ENCODE measurements at regions not wholly inside any gene's neighbourhood (a gene's known extent, or its start where the extent isn't known, plus 50 kb on each side); places are given as distances from the start of the nearest gene placed in this dataset.

DNA sequence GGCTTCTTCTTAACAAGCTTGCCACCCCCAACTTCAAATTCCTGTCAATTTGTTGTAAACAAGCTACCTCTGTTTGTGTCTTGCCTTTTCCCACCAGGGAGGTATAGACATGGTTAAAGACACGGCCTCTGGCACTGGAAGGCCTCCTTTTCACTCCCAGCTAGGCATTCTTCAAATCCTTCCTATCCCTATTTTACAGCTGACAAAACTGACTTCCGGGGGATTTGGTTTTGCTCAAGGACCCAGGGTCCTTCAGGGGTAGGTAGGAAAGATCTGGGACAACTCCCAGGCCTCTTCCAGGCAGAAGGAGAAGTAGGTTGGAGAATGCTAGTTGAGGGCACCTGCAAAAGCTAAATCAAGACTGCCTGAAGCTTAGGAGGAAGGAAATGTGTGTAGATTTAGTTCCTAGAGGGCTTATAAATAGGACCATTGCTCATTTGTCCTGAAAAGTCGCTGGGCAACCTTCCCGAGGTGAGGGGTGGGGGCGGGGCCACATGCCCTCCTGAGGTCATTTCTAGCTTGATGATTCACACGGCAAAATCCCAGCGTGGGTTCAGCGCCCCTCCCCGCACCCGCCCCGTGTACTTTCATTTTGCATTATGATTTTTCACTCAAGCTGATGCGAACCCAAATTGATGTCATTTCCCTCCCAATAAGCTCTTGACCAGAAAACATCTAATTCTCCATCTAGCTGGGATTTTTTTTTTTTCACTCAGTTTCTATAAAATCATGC is 365.5 kb downstream of the SHQ1 start:
- DNase-seq (ENCODE audit: low read depth in 6 of 9, low spot score in 9 of 9): peak in 5 of 9 donors; percentile 4 to 54 (median 17)
- Histone ChIP-seq H3K9me3 (ENCODE audit: control insufficient read depth in 2 of 2, insufficient read depth in 1 of 2, low read length in 1 of 2) (no peaks in the 10 kb centered on the region), H3K4me3 (ENCODE audit: low read length in 2 of 2) (peak overlapping the region; percentile 8 to 42), H3K27ac (ENCODE audit: low read depth in 1 of 2, low read length in 1 of 2) (peak overlapping the region in 1 of 2 donors; percentile 39), H3K36me3 (ENCODE audit: control insufficient read depth in 2 of 2, insufficient read depth in 2 of 2, low read length in 1 of 2) (no peaks in the 10 kb centered on the region), H3K4me1 (ENCODE audit: control insufficient read depth in 2 of 2, insufficient read depth in 2 of 2, low read length in 2 of 2) (peaks cover 5 to 18% of the 10 kb centered on the region in 2 donors), H3K27me3 (ENCODE audit: control insufficient read depth in 2 of 2, insufficient read depth in 1 of 2, low read length in 1 of 2) (no peaks in the 10 kb centered on the region)
- 12% methylated on average over 12 of the region's 12 CpGs for WGBS

DNA sequence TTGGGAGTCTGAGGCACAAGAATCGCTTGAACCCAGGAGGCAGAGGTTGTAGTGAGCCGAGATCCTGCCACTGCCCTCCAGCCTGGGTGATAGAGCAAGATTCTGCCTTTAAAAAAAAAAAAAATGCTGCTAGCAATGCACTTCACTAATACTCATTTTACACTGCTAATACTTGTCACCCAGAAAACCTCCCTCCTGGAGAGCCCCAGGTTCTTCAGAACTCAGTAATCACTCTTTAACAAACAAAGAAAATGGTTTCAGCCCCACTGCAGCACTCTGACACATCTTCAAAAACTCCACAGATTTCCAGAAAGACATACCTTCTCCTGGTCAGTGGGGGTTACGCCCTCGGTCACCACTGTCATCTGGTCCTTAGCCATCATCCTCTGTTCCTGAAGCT is 366.7 kb downstream of the SHQ1 start:
- Histone ChIP-seq H3K4me1 (ENCODE audit: control insufficient read depth in 2 of 2, insufficient read depth in 2 of 2, low read length in 2 of 2) (peaks cover 5 to 13% of the 10 kb centered on the region in 2 donors), H3K36me3 (ENCODE audit: control insufficient read depth in 2 of 2, insufficient read depth in 2 of 2, low read length in 1 of 2) (no peaks in the 10 kb centered on the region), H3K9me3 (ENCODE audit: control insufficient read depth in 2 of 2, insufficient read depth in 1 of 2, low read length in 1 of 2) (no peaks in the 10 kb centered on the region), H3K27me3 (ENCODE audit: control insufficient read depth in 2 of 2, insufficient read depth in 1 of 2, low read length in 1 of 2) (no peaks in the 10 kb centered on the region), H3K4me3 (ENCODE audit: low read length in 2 of 2) (no peak overlapping the region), H3K27ac (ENCODE audit: low read depth in 1 of 2, low read length in 1 of 2) (no peak overlapping the region)
- no peak for DNase-seq (ENCODE audit: low read depth in 6 of 9, low spot score in 9 of 9)
- 99% methylated on average over 4 of the region's 4 CpGs for WGBS

DNA sequence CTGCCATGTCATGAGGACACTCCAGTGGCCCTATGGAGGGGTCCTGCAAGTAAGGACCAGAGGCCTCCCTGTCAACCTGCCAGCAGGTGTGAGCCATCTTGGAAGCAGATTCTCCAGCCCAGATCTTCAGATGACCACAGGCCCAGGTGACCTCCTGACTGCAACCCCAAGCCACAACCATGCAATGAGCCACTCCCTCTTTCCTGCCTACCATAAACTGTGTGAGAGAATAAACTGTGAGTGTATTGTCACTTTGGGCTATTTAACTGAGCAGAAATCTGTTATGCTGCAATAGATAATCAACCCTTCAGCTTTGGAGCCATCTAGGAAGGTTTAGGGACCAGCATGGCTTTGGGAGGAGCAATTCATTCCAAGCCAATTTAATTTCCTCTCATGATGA is 367.9 kb downstream of the SHQ1 start:
- H3K27ac ChIP-seq (ENCODE audit: low read depth in 1 of 2, low read length in 1 of 2): no peak overlapping the region
- no peaks in the 10 kb centered on the region for H3K36me3 ChIP-seq (ENCODE audit: control insufficient read depth in 2 of 2, insufficient read depth in 2 of 2, low read length in 1 of 2)
- no peaks in the 10 kb centered on the region for H3K27me3 ChIP-seq (ENCODE audit: control insufficient read depth in 2 of 2, insufficient read depth in 1 of 2, low read length in 1 of 2)
- no peak overlapping the region for H3K4me3 ChIP-seq (ENCODE audit: low read length in 2 of 2)
- peaks cover 7 to 16% of the 10 kb centered on the region in 2 donors for H3K4me1 ChIP-seq (ENCODE audit: control insufficient read depth in 2 of 2, insufficient read depth in 2 of 2, low read length in 2 of 2)
- DNase-seq (ENCODE audit: low read depth in 6 of 9, low spot score in 9 of 9): no peak
- no peaks in the 10 kb centered on the region for H3K9me3 ChIP-seq (ENCODE audit: control insufficient read depth in 2 of 2, insufficient read depth in 1 of 2, low read length in 1 of 2)

DNA sequence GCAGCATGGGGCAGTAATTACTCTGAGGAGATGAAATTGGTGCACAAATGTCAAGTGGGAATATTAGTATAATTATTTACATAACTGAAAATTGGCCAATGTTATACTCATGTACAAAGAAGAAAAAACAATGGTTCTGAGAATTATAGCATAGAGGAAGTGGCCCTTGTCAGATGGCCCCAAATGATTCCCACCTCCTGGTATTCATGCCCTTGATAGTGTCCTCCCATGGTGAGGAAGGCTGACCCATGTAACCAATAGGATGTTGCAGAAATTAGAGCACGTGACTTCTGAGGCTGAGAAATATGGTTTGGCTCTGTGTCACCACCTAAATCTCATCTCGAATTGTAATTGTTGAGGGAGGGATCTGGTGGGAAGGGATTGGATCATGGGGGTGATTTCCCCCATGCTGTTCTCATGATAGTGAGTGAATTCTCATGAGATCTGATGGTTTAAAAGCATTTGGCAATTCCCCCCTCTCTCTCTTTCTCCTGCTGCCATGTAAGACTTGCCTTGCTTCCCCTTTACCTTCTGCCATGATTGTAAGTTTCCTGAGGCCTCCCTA is 368.5 kb downstream of the SHQ1 start:
- H3K36me3 ChIP-seq (ENCODE audit: control insufficient read depth in 2 of 2, insufficient read depth in 2 of 2, low read length in 1 of 2): no peaks in the 10 kb centered on the region
- 98% methylated on average over 2 of the region's 2 CpGs for WGBS
- peaks cover 8 to 21% of the 10 kb centered on the region in 2 donors for H3K4me1 ChIP-seq (ENCODE audit: control insufficient read depth in 2 of 2, insufficient read depth in 2 of 2, low read length in 2 of 2)
- H3K4me3 ChIP-seq (ENCODE audit: low read length in 2 of 2): no peak overlapping the region
- H3K27me3 ChIP-seq (ENCODE audit: control insufficient read depth in 2 of 2, insufficient read depth in 1 of 2, low read length in 1 of 2): no peaks in the 10 kb centered on the region
- no peaks in the 10 kb centered on the region for H3K9me3 ChIP-seq (ENCODE audit: control insufficient read depth in 2 of 2, insufficient read depth in 1 of 2, low read length in 1 of 2)
- no peak for DNase-seq (ENCODE audit: low read depth in 6 of 9, low spot score in 9 of 9)
- no peak overlapping the region for H3K27ac ChIP-seq (ENCODE audit: low read depth in 1 of 2, low read length in 1 of 2)

DNA sequence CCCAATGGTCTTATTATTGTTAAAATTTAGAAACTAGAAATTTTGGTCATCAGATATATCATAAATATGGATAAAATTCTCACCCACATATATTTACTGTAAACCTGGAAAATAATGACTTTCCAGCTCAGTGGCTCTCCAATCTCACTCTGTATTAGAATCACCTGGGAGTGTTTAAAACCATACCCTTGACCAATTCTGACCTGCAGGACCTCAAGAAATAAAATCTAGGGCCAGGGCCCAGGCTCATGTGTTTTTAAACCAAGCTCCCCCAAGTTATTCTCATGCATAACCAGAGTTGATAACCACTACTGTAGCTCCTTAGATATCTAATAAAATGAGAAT is 372.1 kb downstream of the SHQ1 start:
- no peak overlapping the region for H3K4me3 ChIP-seq (ENCODE audit: low read length in 2 of 2)
- peaks cover 3 to 14% of the 10 kb centered on the region in 2 donors for H3K4me1 ChIP-seq (ENCODE audit: control insufficient read depth in 2 of 2, insufficient read depth in 2 of 2, low read length in 2 of 2)
- no peaks in the 10 kb centered on the region for H3K36me3 ChIP-seq (ENCODE audit: control insufficient read depth in 2 of 2, insufficient read depth in 2 of 2, low read length in 1 of 2)
- no peak overlapping the region for H3K27ac ChIP-seq (ENCODE audit: low read depth in 1 of 2, low read length in 1 of 2)
- no peaks in the 10 kb centered on the region for H3K27me3 ChIP-seq (ENCODE audit: control insufficient read depth in 2 of 2, insufficient read depth in 1 of 2, low read length in 1 of 2)
- DNase-seq (ENCODE audit: low read depth in 6 of 9, low spot score in 9 of 9): no peak
- peaks cover 0 to 4% of the 10 kb centered on the region in 2 donors for H3K9me3 ChIP-seq (ENCODE audit: control insufficient read depth in 2 of 2, insufficient read depth in 1 of 2, low read length in 1 of 2)

DNA sequence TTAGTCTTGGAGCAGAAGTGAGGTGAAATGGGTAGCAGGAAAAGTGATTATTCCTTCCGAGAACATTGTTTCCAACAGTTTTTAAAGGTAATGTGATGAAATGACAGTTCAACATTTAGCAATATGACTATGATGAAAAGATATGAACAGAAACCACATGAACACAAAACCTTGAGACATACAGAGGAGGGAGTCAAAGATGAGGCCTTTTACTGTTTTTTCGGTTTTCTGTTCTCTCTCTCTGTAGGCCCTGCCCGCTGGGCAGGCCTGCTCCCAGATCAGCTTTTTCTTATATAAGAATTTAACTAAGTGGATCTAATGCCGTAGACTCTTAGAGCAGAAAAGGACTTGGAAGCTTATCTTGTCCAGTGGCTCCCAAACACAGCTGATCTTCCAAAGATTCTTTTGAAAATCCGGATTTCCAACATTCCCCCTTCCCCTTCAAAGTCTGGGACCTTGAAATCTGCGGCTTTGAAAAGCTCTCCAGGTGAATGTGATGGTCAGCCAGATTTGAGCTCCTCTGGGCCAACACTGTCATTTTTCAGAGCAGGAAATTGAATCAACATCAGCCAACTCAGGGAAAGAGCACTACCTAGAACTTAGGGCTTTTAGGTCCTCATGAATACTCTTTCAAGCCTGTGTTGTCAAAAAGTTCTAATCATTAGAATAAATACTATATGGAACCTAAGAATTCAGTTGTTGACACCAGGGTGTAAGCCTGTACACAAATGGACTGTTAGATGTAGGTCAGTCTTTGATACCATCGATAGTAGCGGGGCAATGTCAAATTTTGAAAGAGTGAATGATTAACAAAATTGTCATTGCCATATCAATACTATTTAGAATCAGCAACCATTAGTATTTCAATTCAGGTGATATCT is 372.7 kb downstream of the SHQ1 start:
- WGBS: 81% methylated on average over 8 of the region's 8 CpGs
- Histone ChIP-seq H3K27me3 (ENCODE audit: control insufficient read depth in 2 of 2, insufficient read depth in 1 of 2, low read length in 1 of 2) (no peaks in the 10 kb centered on the region), H3K4me3 (ENCODE audit: low read length in 2 of 2) (no peak overlapping the region), H3K27ac (ENCODE audit: low read depth in 1 of 2, low read length in 1 of 2) (no peak overlapping the region), H3K9me3 (ENCODE audit: control insufficient read depth in 2 of 2, insufficient read depth in 1 of 2, low read length in 1 of 2) (peaks cover 0 to 4% of the 10 kb centered on the region in 2 donors), H3K4me1 (ENCODE audit: control insufficient read depth in 2 of 2, insufficient read depth in 2 of 2, low read length in 2 of 2) (peaks cover 3 to 14% of the 10 kb centered on the region in 2 donors), H3K36me3 (ENCODE audit: control insufficient read depth in 2 of 2, insufficient read depth in 2 of 2, low read length in 1 of 2) (no peaks in the 10 kb centered on the region)
- peak in 1 of 9 donors; percentile 34 for DNase-seq (ENCODE audit: low read depth in 6 of 9, low spot score in 9 of 9)

DNA sequence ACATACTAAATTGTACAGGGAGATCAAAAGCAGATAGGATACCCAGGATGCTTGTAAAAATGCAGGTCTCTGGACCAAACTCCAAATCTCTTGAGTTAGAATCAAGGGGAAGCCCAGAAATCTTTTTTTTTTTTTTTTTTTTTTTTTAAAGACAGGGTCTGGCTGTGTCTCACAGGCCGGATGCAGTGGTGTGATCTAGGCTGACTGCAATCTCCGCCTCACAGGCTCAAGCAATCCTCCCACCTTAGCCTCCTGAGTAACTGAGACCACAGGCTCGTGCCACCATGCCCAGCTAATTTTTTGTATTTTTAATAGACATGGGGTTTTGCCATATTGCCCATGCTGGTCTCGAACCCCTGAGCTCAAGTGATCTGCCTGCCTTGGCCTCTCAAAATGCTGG is 373.5 kb downstream of the SHQ1 start:
- H3K27ac ChIP-seq (ENCODE audit: low read depth in 1 of 2, low read length in 1 of 2): no peak overlapping the region
- H3K4me3 ChIP-seq (ENCODE audit: low read length in 2 of 2): no peak overlapping the region
- DNase-seq (ENCODE audit: low read depth in 6 of 9, low spot score in 9 of 9): no peak
- H3K9me3 ChIP-seq (ENCODE audit: control insufficient read depth in 2 of 2, insufficient read depth in 1 of 2, low read length in 1 of 2): peaks cover 0 to 4% of the 10 kb centered on the region in 2 donors
- peaks cover 3 to 14% of the 10 kb centered on the region in 2 donors for H3K4me1 ChIP-seq (ENCODE audit: control insufficient read depth in 2 of 2, insufficient read depth in 2 of 2, low read length in 2 of 2)
- WGBS: 97% methylated on average over 4 of the region's 4 CpGs
- no peaks in the 10 kb centered on the region for H3K27me3 ChIP-seq (ENCODE audit: control insufficient read depth in 2 of 2, insufficient read depth in 1 of 2, low read length in 1 of 2)
- H3K36me3 ChIP-seq (ENCODE audit: control insufficient read depth in 2 of 2, insufficient read depth in 2 of 2, low read length in 1 of 2): no peaks in the 10 kb centered on the region

DNA sequence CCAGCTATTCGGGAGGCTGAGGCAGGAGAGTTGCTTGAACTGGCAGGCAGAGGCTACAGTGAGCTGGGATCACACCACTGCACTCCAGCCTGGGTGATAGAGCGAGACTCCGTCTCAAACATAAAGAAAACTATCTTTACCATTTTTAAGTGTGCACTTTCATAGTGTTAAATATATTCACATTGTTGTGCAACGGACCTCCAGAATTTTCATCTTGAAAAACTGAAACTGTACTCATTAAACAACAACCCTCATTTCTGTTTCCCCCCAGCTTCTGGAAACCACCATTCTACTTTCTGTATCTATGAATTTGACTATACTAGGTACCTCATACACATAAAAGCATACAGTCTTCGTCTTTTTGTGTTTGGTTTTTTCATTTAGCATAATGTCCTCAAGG is 375.1 kb downstream of the SHQ1 start:
- no peak overlapping the region for H3K27ac ChIP-seq (ENCODE audit: low read depth in 1 of 2, low read length in 1 of 2)
- H3K4me3 ChIP-seq (ENCODE audit: low read length in 2 of 2): no peak overlapping the region
- peaks cover 3 to 8% of the 10 kb centered on the region in 2 donors for H3K4me1 ChIP-seq (ENCODE audit: control insufficient read depth in 2 of 2, insufficient read depth in 2 of 2, low read length in 2 of 2)
- WGBS: 80% methylated on average over 5 of the region's 5 CpGs
- H3K36me3 ChIP-seq (ENCODE audit: control insufficient read depth in 2 of 2, insufficient read depth in 2 of 2, low read length in 1 of 2): no peaks in the 10 kb centered on the region
- no peak for DNase-seq (ENCODE audit: low read depth in 6 of 9, low spot score in 9 of 9)
- peaks cover 0 to 4% of the 10 kb centered on the region in 2 donors for H3K9me3 ChIP-seq (ENCODE audit: control insufficient read depth in 2 of 2, insufficient read depth in 1 of 2, low read length in 1 of 2)
- H3K27me3 ChIP-seq (ENCODE audit: control insufficient read depth in 2 of 2, insufficient read depth in 1 of 2, low read length in 1 of 2): no peaks in the 10 kb centered on the region

DNA sequence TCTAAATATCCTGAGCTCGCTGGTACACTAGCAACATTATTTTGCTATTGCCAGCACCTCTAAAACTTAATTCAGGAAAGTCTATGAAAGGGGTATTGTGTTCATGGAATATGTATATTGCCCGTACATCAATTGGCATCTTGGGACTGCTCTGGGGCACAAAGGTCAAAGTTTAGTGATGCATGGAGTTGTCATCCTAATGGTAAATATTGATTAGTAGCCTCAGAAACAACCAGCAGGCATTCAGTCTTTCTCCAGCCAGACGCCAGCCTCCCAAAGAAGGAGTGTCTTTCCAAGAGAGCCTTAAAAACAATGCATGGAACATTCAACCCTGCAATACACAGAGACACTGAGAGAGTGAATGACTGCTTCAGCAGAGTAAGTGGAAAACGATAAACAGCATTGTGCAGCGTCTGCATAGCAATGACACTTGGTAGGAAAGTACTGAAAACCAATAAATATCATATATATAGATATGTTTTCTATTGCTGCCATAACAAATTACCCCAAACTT is 377.3 kb downstream of the SHQ1 start:
- Histone ChIP-seq H3K27me3 (ENCODE audit: control insufficient read depth in 2 of 2, insufficient read depth in 1 of 2, low read length in 1 of 2) (no peaks in the 10 kb centered on the region), H3K4me3 (ENCODE audit: low read length in 2 of 2) (no peak overlapping the region)

More for the DNA sequence above, 377.3 kb downstream of the SHQ1 start:
- DNase-seq (ENCODE audit: low read depth in 6 of 9, low spot score in 9 of 9): no peak
- WGBS: 88% methylated on average over 5 of the region's 5 CpGs
- no peaks in the 10 kb centered on the region for H3K36me3 ChIP-seq (ENCODE audit: control insufficient read depth in 2 of 2, insufficient read depth in 2 of 2, low read length in 1 of 2)
- peaks cover 3 to 8% of the 10 kb centered on the region in 2 donors for H3K4me1 ChIP-seq (ENCODE audit: control insufficient read depth in 2 of 2, insufficient read depth in 2 of 2, low read length in 2 of 2)
- H3K9me3 ChIP-seq (ENCODE audit: control insufficient read depth in 2 of 2, insufficient read depth in 1 of 2, low read length in 1 of 2): peaks cover 0 to 4% of the 10 kb centered on the region in 2 donors
- no peak overlapping the region for H3K27ac ChIP-seq (ENCODE audit: low read depth in 1 of 2, low read length in 1 of 2)

All from thymus (tissue), 11 donors.